ENCODE measurements at regions not wholly inside any gene's neighbourhood (a gene's known extent, or its start where the extent isn't known, plus 50 kb on each side); places are given as distances from the start of the nearest gene placed in this dataset.
A peak's percentile ranks its signal among the peaks of the same experiment; 100 is the strongest.

- no peak for DNase-seq (ENCODE audit: insufficient read length)
- TF ChIP-seq POLR2A (IDR thresholded peaks at IDR 0.05; ENCODE audit: low read depth, low read length) (no peak), TAF1 (IDR thresholded peaks at IDR 0.05; ENCODE audit: borderline replicate concordance, low read depth, low read length) (no peak), POLR2AphosphoS5 (IDR thresholded peaks at IDR 0.05; ENCODE audit: low read depth, low read length) (no peak)
- no peak for FAIRE-seq
These were observed 53.0 kb upstream of the SMOX start for GRCh38 chr20:4095639-4096038.

GRCh38 chr20:4091490-4092479 is 56.8 kb upstream of the SMOX start:
- FAIRE-seq, result no peak
- TF ChIP-seq POLR2AphosphoS5 (IDR thresholded peaks at IDR 0.05; ENCODE audit: low read depth, low read length), result no peak
- no peak for TF ChIP-seq TAF1 (IDR thresholded peaks at IDR 0.05; ENCODE audit: borderline replicate concordance, low read depth, low read length)

GRCh38 chr20:4090756-4091489 is 57.7 kb upstream of the SMOX start:
- DNase-seq (ENCODE audit: insufficient read length), result no peak
- no peak for FAIRE-seq
- TF ChIP-seq TAF1 (IDR thresholded peaks at IDR 0.05; ENCODE audit: borderline replicate concordance, low read depth, low read length), result no peak

More at GRCh38 chr20:4091490-4092479, 56.8 kb upstream of the SMOX start:
- peak; percentile 44 for DNase-seq (ENCODE audit: insufficient read length)

- DNase-seq (ENCODE audit: insufficient read length) (no peak), FAIRE-seq (no peak)
- no peak for TF ChIP-seq POLR2AphosphoS5 (IDR thresholded peaks at IDR 0.05; ENCODE audit: low read depth, low read length)
- no peak for TF ChIP-seq POLR2A (IDR thresholded peaks at IDR 0.05; ENCODE audit: low read depth, low read length)
- no peak for TF ChIP-seq TAF1 (IDR thresholded peaks at IDR 0.05; ENCODE audit: borderline replicate concordance, low read depth, low read length)
These were observed 58.7 kb upstream of the SMOX start for GRCh38 chr20:4089756-4090487.

- TF ChIP-seq TAF1 (IDR thresholded peaks at IDR 0.05; ENCODE audit: borderline replicate concordance, low read depth, low read length) (no peak), POLR2AphosphoS5 (IDR thresholded peaks at IDR 0.05; ENCODE audit: low read depth, low read length) (no peak), POLR2A (IDR thresholded peaks at IDR 0.05; ENCODE audit: low read depth, low read length) (no peak)
- no peak for FAIRE-seq
These were observed 59.9 kb upstream of the SMOX start for GRCh38 chr20:4088766-4089165.

GRCh38 chr20:4087923-4088322 is 60.7 kb upstream of the SMOX start:
- no peak for FAIRE-seq
- TF ChIP-seq TAF1 (IDR thresholded peaks at IDR 0.05; ENCODE audit: borderline replicate concordance, low read depth, low read length), result no peak
- TF ChIP-seq POLR2AphosphoS5 (IDR thresholded peaks at IDR 0.05; ENCODE audit: low read depth, low read length), result no peak
- TF ChIP-seq POLR2A (IDR thresholded peaks at IDR 0.05; ENCODE audit: low read depth, low read length), result no peak
- no peak for DNase-seq (ENCODE audit: insufficient read length)

More at GRCh38 chr20:4088766-4089165, 59.9 kb upstream of the SMOX start:
- no peak for DNase-seq (ENCODE audit: insufficient read length)

- DNase-seq (ENCODE audit: insufficient read length) (no peak), FAIRE-seq (no peak)
- TF ChIP-seq TAF1 (IDR thresholded peaks at IDR 0.05; ENCODE audit: borderline replicate concordance, low read depth, low read length), result no peak
- TF ChIP-seq POLR2A (IDR thresholded peaks at IDR 0.05; ENCODE audit: low read depth, low read length), result no peak
- no peak for TF ChIP-seq POLR2AphosphoS5 (IDR thresholded peaks at IDR 0.05; ENCODE audit: low read depth, low read length)
These were observed 61.6 kb upstream of the SMOX start for GRCh38 chr20:4086771-4087687.

- TF ChIP-seq TAF1 (IDR thresholded peaks at IDR 0.05; ENCODE audit: borderline replicate concordance, low read depth, low read length) (no peak), POLR2AphosphoS5 (IDR thresholded peaks at IDR 0.05; ENCODE audit: low read depth, low read length) (no peak)
- FAIRE-seq, result no peak
These were observed 63.9 kb upstream of the SMOX start for GRCh38 chr20:4084721-4085120.

GRCh38 chr20:4084096-4084495 is 64.5 kb upstream of the SMOX start:
- FAIRE-seq (no peak), DNase-seq (ENCODE audit: insufficient read length) (no peak)
- TF ChIP-seq POLR2AphosphoS5 (IDR thresholded peaks at IDR 0.05; ENCODE audit: low read depth, low read length), result no peak
- no peak for TF ChIP-seq POLR2A (IDR thresholded peaks at IDR 0.05; ENCODE audit: low read depth, low read length)
- TF ChIP-seq TAF1 (IDR thresholded peaks at IDR 0.05; ENCODE audit: borderline replicate concordance, low read depth, low read length), result no peak

More at GRCh38 chr20:4084721-4085120, 63.9 kb upstream of the SMOX start:
- DNase-seq (ENCODE audit: insufficient read length), result no peak

GRCh38 chr20:4083098-4083865 is 65.3 kb upstream of the SMOX start:
- no peak for DNase-seq (ENCODE audit: insufficient read length)
- no peak for TF ChIP-seq POLR2A (IDR thresholded peaks at IDR 0.05; ENCODE audit: low read depth, low read length)
- FAIRE-seq, result no peak

All from GM12892 (cell line).